Gastrocnemius medialis (tissue), 4 donors: ENCODE measurements at regions not wholly inside any gene's neighbourhood (a gene's known extent, or its start where the extent isn't known, plus 50 kb on each side); places are given as distances from the start of the nearest gene placed in this dataset.

Experiments used
- CTCF ChIP-seq, 5 experiments: fragments of 450-650 bp in 3 of 5; fragments of 200-600 bp in 2 of 5; sonication (generic) in 2 of 5; IDR thresholded peaks in 4 of 5; conservative IDR thresholded peaks in 1 of 5; 1 replicate in 4 of 5; 2 replicates in 1 of 5; pipeline ENCODE4 v1.5.1; 2016 to 2019; ENCODE audit warnings: antibody characterized with exemption in 5 of 5, mild to moderate bottlenecking in 3 of 5, moderate library complexity in 3 of 5
- POLR2A ChIP-seq, 2 donors: fragments of 450-650 bp; IDR thresholded peaks; one replicate each; pipeline ENCODE4 v1.6.1; 2017; ENCODE audit warnings: antibody characterized with exemption in 2 of 2, mild to moderate bottlenecking in 2 of 2, moderate library complexity in 2 of 2

DNA sequence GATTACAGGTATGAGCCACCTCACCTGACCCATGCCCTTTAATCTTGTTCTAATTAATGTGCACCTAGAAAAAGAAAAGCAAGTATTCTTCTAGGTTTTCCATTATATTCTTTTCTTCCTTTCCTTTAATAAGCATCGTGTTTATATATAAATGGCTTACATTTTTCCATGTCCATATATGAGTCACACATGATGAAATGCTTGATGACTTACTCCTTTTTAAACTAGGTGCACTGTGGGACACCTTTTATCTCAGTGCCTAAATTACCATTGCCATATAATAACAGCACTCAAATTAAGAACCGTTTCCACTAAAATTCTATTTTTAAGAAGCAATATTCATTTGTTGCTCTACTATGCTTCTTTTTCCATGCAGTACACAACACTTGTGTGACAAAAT, 363.3 kb downstream of the LIG4 start:
- TF ChIP-seq CTCF (IDR thresholded peaks at IDR 0.05 in 4 of 5, conservative IDR thresholded peaks at IDR 0.05 in 1 of 5) (no peak), POLR2A (IDR thresholded peaks at IDR 0.05) (no peak)
